Left kidney (tissue), 1 donor: ENCODE measurements at regions not wholly inside any gene's neighbourhood (a gene's known extent, or its start where the extent isn't known, plus 50 kb on each side); places are given as distances from the start of the nearest gene placed in this dataset.

Source experiments
- DNase-seq: peaks from one replicate; pipeline ENCODE4 v3.0.0-alpha.2; 2013

GRCh38 chr1:38284953-38285352 lies 238.4 kb upstream of the POU3F1 start:
- DNase-seq: no peak

- DNase-seq: no peak
Observed at GRCh38 chr1:38283696-38284470, 237.3 kb upstream of the POU3F1 start.

DNA sequence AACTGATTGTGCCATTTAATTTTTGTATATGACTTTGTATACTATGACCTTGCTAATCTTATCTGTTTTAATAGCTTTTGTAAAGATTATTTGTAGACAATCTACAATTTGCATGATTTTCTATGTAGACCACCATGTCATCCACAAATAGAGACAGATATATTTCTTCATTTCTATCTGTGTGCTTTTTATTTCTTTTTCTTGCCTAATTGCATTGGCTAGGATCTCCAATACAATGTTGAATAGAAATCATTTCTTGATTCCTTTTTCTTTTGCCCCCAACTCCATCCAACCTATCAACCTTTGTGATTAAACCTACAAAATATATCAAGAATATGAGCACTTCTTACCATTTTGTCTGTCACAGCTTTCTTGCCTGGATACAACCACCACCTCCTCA lies 232.6 kb upstream of the POU3F1 start:
- no peak for DNase-seq

GRCh38 chr1:38277646-38278045 lies 231.1 kb upstream of the POU3F1 start:
- no peak for DNase-seq

DNA sequence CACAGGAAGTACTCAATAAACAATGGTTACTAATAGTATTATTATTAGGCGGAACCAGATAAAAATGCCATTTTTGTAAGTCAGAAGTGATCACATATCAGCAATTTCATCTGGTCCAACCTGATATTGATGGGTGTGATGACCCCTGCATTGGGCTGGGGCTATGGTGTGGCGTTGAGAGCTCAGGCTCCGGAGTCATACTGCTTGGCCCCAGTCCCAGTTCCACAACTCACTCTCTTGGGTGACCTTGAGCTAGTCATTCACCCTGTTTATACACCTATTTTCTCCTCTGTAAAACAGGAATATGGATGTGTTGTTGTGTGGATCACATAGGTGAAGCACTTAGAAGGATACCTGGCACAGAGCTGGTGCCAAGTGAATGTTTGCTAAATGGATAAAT lies 229.4 kb upstream of the POU3F1 start:
- no peak for DNase-seq

DNA sequence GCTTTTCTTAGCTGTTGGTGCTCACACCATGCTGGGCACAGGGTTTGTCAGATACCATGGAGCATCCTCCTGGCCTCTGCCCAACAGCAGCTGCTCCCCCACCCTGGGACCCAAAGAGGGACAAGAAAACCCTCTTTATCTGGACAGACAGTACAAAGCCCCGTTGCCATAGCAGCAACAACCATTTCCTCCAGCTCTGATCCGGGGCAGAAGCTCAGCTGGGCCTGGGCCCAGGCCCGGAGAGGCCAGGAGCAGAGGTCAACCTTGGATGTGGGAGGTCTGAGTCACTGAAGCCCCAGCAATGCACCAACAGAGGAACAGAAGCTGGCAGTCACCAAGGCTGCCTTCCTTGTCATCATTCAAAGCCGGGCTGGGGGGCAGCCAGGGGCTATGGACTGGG lies 228.4 kb upstream of the POU3F1 start:
- DNase-seq: peak; percentile 31

GRCh38 chr1:38273196-38273804 lies 226.7 kb upstream of the POU3F1 start:
- no peak for DNase-seq

- no peak for DNase-seq
Observed at GRCh38 chr1:38272515-38272914, 225.9 kb upstream of the POU3F1 start.

- no peak for DNase-seq
Observed at GRCh38 chr1:38270849-38271633, 224.4 kb upstream of the POU3F1 start.

DNA sequence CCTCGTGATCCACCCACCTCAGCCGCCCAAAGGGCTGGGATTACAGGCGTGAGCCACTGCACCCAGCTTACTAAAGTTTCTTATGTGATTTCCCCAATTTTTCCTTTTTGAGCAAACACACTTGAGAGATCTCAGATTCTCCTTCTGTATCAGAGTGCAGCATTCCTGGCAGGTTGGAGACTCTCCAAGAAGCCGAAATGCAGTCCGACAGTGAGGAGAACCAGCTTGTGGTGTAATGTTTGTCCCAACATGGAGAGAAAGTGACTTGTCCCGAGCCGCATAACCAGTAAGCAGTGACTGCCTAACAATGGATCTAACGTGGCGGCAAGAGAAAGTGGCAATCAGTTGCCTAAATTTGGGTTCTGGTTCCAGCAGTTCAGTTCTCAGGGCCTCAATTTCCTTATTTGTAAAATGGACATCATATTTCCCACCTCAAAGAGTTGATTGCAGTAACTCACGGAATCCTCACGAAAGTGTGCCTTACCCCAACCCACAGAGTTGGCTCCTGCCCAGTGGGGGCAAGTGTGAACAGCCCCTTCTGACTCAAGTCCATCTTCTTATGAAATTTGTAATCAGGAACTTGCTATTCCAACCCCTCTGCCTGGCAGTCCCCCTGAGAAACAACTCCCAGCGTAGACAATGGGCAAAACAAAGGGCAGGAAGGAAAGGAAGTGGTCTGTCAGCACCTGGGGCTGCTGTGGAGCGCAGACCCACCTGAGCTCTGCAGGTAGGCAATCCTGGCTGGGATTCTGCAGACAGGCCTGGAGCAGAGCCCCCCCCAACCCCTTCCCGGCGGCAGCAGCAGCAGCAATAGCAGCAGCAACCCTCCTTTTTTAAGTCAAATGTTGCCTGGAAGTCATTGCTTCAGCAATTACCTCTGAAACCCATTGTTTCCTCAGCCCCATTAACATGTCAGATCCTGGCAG lies 223.6 kb upstream of the POU3F1 start:
- DNase-seq: peak; percentile 50

DNA sequence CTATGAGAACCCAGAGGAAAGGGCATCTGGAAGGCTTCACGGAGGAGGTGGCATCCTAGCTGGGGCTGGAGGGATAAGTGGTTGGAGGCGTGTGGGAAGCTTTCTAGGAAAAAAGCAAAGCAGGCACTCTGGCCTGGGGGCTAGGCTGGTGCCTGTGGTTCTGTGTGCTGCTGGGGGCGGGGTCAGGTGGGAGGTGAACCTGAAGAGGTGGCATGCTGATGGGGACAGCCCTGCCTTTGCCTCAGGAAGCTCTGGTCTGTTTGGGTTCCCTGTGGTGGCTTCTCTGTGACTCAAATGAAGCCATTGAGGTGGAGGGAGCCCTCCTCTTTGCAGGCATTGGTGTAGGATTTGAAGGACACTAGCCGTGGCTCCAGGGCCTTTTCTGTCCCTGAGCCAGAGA lies 221.6 kb upstream of the POU3F1 start:
- no peak for DNase-seq

DNA sequence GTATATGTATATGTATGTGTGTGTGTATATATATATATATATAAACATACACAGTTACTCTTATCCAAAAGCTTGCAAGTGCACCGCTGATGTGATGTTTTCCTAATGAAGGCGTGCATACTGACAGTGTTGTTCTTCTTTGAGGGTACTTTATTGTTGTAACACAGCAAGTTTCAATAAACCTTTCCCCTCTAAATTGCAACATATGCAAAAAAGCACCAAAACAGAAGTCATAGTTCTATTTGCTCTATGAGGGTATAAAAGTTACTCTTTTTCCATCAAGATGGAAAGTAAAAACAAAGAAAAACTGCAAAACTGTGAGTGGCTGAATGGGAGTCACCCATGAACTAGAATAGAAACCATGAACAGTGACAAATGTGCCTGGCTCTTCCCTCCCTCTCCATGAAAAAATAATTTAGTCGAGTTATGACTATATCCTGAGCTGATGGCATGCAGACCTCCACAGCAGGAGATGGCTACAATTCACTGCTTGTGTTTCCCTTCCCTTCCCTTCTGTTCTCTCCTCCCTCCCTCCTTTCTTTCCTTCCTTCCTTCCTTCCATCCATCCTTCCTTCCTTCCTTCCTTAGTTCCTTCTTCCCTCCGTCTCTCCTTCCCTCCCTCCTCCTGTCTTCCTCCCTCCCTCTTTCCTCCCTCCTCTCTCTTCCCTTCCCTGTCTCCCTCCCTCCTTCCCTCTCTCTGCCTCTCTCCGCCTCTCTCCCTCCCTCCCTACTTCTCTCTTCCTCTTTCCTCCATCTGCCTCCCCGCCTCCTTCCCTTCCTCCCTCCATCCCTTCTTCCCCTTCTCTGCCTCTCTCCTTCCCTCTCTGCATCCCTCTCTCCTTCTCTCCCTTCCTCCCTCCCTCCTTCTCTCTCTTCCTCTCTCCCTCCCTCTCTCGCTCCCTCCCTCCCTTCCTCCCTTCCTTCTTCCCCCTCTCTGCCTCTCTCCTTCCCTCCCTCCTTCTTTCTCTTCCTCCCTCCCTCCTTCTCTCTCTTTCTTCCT lies 220.7 kb upstream of the POU3F1 start:
- no peak for DNase-seq

DNA sequence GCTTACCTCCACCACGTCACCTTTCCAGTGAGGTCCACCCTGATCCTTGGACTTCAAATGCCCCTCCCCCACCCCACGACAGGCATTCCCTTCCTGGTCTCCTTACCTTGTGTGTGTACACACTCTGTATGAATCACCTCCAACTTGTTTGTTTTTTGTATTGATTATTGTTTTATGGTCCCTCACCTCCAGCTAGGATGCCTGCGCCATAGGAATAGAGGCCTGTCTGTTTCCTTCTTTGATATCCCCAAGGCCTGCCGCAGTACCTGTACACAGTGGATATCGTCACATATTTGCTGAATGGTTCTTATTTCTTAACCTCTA lies 219.6 kb upstream of the POU3F1 start:
- DNase-seq: no peak

DNA sequence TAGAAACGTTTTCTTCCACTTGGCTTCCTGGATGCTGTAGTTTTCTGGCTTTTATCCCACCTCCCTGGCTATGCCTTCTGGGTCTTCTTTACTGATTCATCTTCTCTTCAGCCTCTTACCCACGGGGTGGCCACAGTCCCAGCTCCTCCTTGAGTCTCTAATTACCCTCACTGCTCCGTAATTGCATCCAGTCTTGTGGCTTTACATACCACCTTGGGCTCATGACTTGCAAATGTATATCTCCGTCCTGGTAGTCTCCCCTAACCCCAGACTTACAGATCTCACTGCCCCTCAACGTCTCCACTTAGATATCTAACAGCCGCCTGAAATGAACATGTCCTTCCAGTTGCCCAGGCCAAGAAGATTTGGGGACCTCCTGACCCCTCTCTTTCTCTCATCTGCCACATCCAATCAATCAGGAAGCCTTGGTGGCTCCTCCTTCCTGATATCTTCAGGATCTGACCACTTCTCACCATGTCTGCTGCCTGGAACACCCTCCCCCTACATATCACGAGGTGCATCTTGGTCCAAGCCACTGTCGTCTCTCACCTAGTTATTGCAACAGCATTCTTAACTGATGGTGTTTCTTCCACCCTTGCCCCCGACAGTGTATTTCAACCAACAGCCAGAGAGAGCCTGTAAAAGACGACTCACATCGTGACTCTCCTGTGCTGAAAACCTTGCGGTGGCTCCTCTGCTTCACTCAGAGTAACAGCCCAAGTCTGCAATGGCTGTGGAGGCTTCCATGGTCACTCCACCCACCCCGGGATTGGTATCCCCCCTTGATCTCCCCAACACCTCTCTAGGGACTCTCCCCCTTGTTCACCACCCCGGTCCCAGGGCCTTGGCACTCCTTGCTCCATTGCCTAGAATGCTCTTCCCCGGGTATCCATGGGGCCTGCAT lies 219.0 kb upstream of the POU3F1 start:
- no peak for DNase-seq

- DNase-seq: no peak
Observed at GRCh38 chr1:38263438-38263837, 216.8 kb upstream of the POU3F1 start.

DNA sequence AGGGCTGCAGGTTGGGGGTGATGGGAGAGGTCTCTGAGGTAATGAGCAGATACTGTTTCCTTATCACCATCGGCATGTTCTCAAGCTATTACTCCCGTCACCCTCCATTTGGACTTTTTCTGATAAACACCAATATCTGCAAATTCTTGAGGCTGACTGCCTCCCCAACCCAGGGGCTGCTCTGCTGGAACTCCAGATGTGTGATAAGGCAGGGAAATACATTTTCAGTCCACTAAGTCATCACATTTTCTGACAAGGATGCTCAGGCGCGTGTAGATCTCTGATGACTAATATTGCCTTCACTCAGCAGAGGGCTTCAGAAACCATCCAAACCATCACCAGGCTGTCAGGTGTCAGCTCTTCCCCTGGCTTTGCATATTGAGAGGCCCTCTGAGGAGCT lies 215.0 kb upstream of the POU3F1 start:
- no peak for DNase-seq

GRCh38 chr1:38258085-38258627 lies 211.6 kb upstream of the POU3F1 start:
- DNase-seq: no peak

- no peak for DNase-seq
Observed at GRCh38 chr1:38257374-38257773, 210.8 kb upstream of the POU3F1 start.

GRCh38 chr1:38256072-38256471 lies 209.5 kb upstream of the POU3F1 start:
- no peak for DNase-seq

DNA sequence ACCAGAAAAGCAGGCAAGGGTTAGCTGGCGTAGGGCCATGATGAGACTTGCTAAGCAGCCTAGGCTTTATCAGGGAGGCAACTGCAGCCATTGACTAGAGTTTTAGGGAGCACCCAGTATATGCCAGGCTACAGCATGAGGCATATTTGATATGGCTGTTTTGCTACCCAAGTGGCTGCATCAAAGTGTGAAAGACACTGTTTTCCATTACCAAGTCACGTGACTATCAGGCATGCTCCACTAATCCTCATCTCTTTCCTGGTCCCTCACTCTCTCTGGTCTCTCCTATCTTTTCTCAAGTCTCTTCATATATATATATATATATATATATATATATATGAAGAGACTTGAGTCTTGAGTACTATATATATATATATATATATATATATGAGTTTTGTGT lies 206.7 kb upstream of the POU3F1 start:
- DNase-seq: no peak
